Natural killer cell treated with Interleukin-12 subunit alpha and Interleukin-12 subunit beta and Interleukin-15 and Interleukin-18, amount 100 ng/mL, for 72 hours (primary cell): ENCODE measurements at regions not wholly inside any gene's neighbourhood (a gene's known extent, or its start where the extent isn't known, plus 50 kb on each side); places are given as distances from the start of the nearest gene placed in this dataset.
A peak's percentile ranks its signal among the peaks of the same experiment; 100 is the strongest.

Source experiments
- ATAC-seq, 2 donors: fragments of 150-1000 bp; cut with Tn5 transposase in 1 of 2; sonication (Bioruptor Pico), chemical (Tn5 transposase) in 1 of 2; 2 replicates each; pipeline ENCODE4 v1.10.0; 2021
- DNase-seq: peaks from one replicate; pipeline ENCODE4 v3.0.0; 2022; ENCODE audit warnings: low spot score
- H3K27ac Mint-ChIP-seq, 2 donors: 1 replicate in 1 of 2; 2 replicates in 1 of 2; pipeline ENCODE4 v1.8.0; 2022; ENCODE audit warnings: mixed read lengths in 2 of 2, mild to moderate bottlenecking in 1 of 2, moderate library complexity in 1 of 2
- H3K27me3 Mint-ChIP-seq, 2 donors: 1 replicate in 1 of 2; 2 replicates in 1 of 2; pipeline ENCODE4 v1.8.0; 2022; ENCODE audit warnings: mixed read lengths in 2 of 2
- H3K36me3 Mint-ChIP-seq: one replicate; pipeline ENCODE4 v1.8.0; 2022; ENCODE audit warnings: mixed read lengths
- H3K4me1 Mint-ChIP-seq, 2 donors: 1 replicate in 1 of 2; 2 replicates in 1 of 2; pipeline ENCODE4 v1.8.0; 2022; ENCODE audit warnings: low read depth in 2 of 2, mixed read lengths in 2 of 2, mild to moderate bottlenecking in 1 of 2
- H3K4me3 Mint-ChIP-seq: one replicate; pipeline ENCODE4 v1.8.0; 2022; ENCODE audit warnings: mixed read lengths
- H3K9me3 Mint-ChIP-seq: 2 replicates; pipeline ENCODE4 v1.8.0; 2022; ENCODE audit warnings: mixed read lengths

DNA sequence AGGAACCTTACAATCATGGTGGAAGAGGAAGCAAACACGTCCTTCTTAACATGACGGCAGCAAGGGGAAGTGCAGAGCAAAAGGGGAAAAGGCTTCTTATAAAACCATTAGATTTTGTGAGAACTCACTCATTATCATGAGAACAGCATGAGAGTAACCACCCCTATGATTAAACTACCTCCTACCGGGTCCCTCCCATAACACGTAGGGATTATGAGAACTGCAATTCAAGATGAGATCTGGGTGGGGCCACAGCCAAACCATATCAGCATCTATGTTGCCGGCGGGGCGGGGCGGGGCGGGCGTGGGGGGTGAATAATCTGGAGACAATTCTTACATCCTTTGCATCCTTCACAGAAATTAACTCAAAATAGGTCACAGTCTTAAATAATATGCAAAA is 58.8 kb upstream of the GFPT2 start:
- H3K27ac Mint-ChIP-seq = no peak overlapping the region
- ATAC-seq (no peak), DNase-seq (no peak)
- H3K36me3 Mint-ChIP-seq = no peaks in the 10 kb centered on the region
- peaks cover 19 to 24% of the 10 kb centered on the region in 2 donors for H3K27me3 Mint-ChIP-seq
- H3K9me3 Mint-ChIP-seq = no peaks in the 10 kb centered on the region
- H3K4me1 Mint-ChIP-seq = no peaks in the 10 kb centered on the region
- H3K4me3 Mint-ChIP-seq = no peak overlapping the region

GRCh38 chr5:180414176-180414575 is 61.0 kb upstream of the GFPT2 start:
- H3K4me1 Mint-ChIP-seq = no peaks in the 10 kb centered on the region
- H3K4me3 Mint-ChIP-seq = no peak overlapping the region
- no peaks in the 10 kb centered on the region for H3K9me3 Mint-ChIP-seq
- H3K27ac Mint-ChIP-seq = no peak overlapping the region
- H3K27me3 Mint-ChIP-seq = peaks cover 7 to 27% of the 10 kb centered on the region in 2 donors
- ATAC-seq (no peak), DNase-seq (no peak)
- H3K36me3 Mint-ChIP-seq = no peaks in the 10 kb centered on the region

GRCh38 chr5:180421672-180422071 is 68.5 kb upstream of the GFPT2 start:
- DNase-seq (no peak), ATAC-seq (no peak)
- peaks cover 7 to 20% of the 10 kb centered on the region in 2 donors for H3K27me3 Mint-ChIP-seq
- no peaks in the 10 kb centered on the region for H3K9me3 Mint-ChIP-seq
- H3K27ac Mint-ChIP-seq = no peak overlapping the region
- H3K4me1 Mint-ChIP-seq = no peaks in the 10 kb centered on the region
- H3K4me3 Mint-ChIP-seq = no peak overlapping the region
- H3K36me3 Mint-ChIP-seq = no peaks in the 10 kb centered on the region

DNA sequence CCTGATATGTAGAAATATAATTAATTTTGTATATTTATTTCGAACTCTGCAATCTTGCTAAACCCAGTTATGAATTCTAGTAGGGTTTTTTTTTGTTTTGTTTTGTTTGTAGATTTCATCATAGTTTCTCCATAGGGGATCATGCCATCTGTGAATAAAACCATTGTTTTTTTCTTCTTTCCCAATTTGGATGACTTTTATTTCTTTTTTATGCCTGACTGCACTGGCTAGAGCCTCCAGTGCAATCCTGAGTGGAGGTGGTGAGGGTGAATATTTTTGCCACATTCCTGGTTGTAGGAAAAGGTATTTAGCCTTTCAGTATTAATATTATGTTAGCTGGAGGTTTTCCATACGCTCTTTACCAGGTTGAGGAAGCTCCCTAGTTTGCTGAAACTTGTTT is 70.0 kb upstream of the GFPT2 start:
- DNase-seq = no peak

DNA sequence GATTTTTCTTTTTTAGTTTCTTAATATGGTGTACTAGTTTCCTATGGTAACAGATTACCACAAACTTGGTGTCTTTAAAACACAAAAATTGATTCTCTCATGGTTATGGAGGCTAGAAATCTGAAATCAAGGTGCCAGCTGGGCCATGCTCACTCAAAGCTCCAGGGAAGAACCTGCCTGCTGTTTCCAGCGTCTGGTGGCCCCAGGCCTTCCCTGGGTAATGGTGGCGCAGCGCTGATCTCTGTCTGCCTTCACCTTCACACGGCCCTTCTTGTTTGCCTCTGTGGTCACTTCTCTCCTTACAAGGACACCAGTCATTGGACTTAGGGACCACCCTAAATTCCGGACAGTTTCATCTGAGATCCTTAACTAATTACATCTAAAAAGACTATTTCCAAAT is 70.5 kb upstream of the GFPT2 start:
- no peaks in the 10 kb centered on the region for H3K36me3 Mint-ChIP-seq
- H3K27ac Mint-ChIP-seq = no peak overlapping the region
- no peaks in the 10 kb centered on the region for H3K4me1 Mint-ChIP-seq
- H3K9me3 Mint-ChIP-seq = no peaks in the 10 kb centered on the region
- H3K4me3 Mint-ChIP-seq = no peak overlapping the region
- peaks cover 9 to 13% of the 10 kb centered on the region in 2 donors for H3K27me3 Mint-ChIP-seq
- no peak for DNase-seq
- no peak for ATAC-seq

More for the DNA sequence above, 70.0 kb upstream of the GFPT2 start:
- Mint-ChIP-seq H3K4me3 (no peak overlapping the region), H3K27ac (no peak overlapping the region), H3K4me1 (no peaks in the 10 kb centered on the region), H3K27me3 (peaks cover 4 to 13% of the 10 kb centered on the region in 2 donors), H3K36me3 (no peaks in the 10 kb centered on the region), H3K9me3 (no peaks in the 10 kb centered on the region)
- ATAC-seq = no peak

GRCh38 chr5:180424094-180424493 is 70.1 kb upstream of the CNOT6 start:
- no peak overlapping the region for H3K27ac Mint-ChIP-seq
- ATAC-seq = no peak
- DNase-seq = no peak
- no peaks in the 10 kb centered on the region for H3K4me1 Mint-ChIP-seq
- no peaks in the 10 kb centered on the region for H3K9me3 Mint-ChIP-seq
- H3K27me3 Mint-ChIP-seq = peaks cover 14 to 17% of the 10 kb centered on the region in 2 donors
- H3K36me3 Mint-ChIP-seq = no peaks in the 10 kb centered on the region
- H3K4me3 Mint-ChIP-seq = no peak overlapping the region

GRCh38 chr5:180428598-180428997 is 65.6 kb upstream of the CNOT6 start:
- ATAC-seq (no peak), DNase-seq (no peak)
- Mint-ChIP-seq H3K4me3 (no peak overlapping the region), H3K4me1 (peaks cover 9 to 10% of the 10 kb centered on the region in 2 donors), H3K9me3 (no peaks in the 10 kb centered on the region), H3K27me3 (peaks cover 14 to 17% of the 10 kb centered on the region in 2 donors), H3K27ac (no peak overlapping the region), H3K36me3 (no peaks in the 10 kb centered on the region)

GRCh38 chr5:180431932-180432331 is 62.2 kb upstream of the CNOT6 start:
- Mint-ChIP-seq H3K4me3 (no peak overlapping the region), H3K9me3 (no peaks in the 10 kb centered on the region), H3K4me1 (peaks cover 10% of the 10 kb centered on the region in 2 donors), H3K27ac (no peak overlapping the region), H3K36me3 (no peaks in the 10 kb centered on the region), H3K27me3 (peaks cover 12 to 17% of the 10 kb centered on the region in 2 donors)
- no peak for DNase-seq
- no peak for ATAC-seq

DNA sequence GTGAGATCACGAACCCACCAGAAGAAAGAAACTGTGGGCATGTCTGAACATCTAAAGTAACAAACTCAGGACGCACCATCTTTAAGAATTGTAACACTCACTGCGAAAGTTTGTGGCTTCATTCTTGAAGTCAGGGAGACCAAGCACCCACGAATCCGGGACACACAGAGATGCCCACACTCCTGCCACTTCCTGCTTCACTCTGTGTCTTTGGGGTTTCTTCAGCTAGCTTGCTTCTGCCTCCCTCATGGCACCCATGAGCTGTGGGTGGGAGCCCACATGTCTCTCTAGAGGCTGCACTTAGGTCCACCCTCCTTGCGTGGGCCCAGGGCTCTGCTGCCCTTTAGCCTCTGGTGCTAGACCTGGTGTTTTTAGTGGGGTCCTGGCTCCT is 61.2 kb upstream of the CNOT6 start:
- Mint-ChIP-seq H3K4me1 (peaks cover 10% of the 10 kb centered on the region in 2 donors), H3K36me3 (no peaks in the 10 kb centered on the region), H3K27ac (no peak overlapping the region), H3K4me3 (peak overlapping the region; percentile 20), H3K27me3 (peaks cover 10 to 14% of the 10 kb centered on the region in 2 donors), H3K9me3 (no peaks in the 10 kb centered on the region)
- peak; percentile 64 to 68 for ATAC-seq
- no peak for DNase-seq

- Mint-ChIP-seq H3K9me3 (no peaks in the 10 kb centered on the region), H3K27ac (no peak overlapping the region), H3K4me3 (no peak overlapping the region), H3K27me3 (peaks cover 4 to 5% of the 10 kb centered on the region in 2 donors), H3K4me1 (peaks cover 10 to 14% of the 10 kb centered on the region in 2 donors), H3K36me3 (no peaks in the 10 kb centered on the region)
- DNase-seq (no peak), ATAC-seq (no peak)
Measured at GRCh38 chr5:180435594-180435993, 58.6 kb upstream of the CNOT6 start.

DNA sequence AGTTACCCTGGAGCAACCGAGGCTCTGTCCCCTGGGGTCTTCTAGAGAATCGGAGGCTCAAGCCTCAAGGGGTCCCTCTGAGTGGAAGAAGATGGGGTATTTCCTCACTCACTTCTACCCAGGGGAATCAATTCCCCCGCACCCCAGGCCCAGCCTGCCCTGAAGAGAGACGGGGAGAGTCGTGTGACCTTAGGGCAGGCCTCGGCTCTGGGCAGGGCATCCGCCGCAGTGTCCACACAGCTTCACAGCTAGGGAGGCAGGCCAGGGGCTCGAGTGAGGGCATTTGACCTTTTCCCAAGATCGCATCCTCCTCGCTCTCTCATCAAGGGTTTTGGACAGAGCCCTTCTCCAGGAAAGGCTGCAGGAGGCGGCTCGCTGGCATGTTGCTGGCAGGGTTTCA is 57.9 kb upstream of the CNOT6 start:
- no peaks in the 10 kb centered on the region for H3K9me3 Mint-ChIP-seq
- ATAC-seq (no peak), DNase-seq (no peak)
- no peak overlapping the region for H3K4me3 Mint-ChIP-seq
- H3K27me3 Mint-ChIP-seq = peaks cover 5% of the 10 kb centered on the region in 2 donors
- peaks cover 10 to 15% of the 10 kb centered on the region in 2 donors for H3K4me1 Mint-ChIP-seq
- no peaks in the 10 kb centered on the region for H3K36me3 Mint-ChIP-seq
- H3K27ac Mint-ChIP-seq = no peak overlapping the region

DNA sequence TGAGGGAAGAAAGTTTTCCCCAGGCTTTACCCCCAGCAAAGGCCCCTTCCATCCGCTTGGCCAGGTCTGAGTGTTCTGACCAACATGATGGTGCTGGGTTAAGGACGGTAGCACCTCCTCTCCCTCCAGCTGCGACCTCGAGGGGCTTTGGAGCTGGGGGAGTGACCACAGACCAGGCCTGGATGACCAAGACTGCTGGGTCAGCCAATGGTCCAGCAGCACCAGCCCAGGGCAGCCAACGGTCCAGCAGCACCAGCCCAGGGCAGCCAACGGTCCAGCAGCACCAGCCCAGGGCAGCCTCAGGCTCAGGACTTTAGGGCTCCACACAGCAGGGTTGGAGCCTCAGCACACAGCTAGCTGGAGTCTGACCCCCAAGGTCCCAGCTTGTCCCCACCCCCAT is 57.2 kb upstream of the CNOT6 start:
- no peak overlapping the region for H3K4me3 Mint-ChIP-seq
- H3K36me3 Mint-ChIP-seq = no peaks in the 10 kb centered on the region
- ATAC-seq = no peak
- H3K27ac Mint-ChIP-seq = no peak overlapping the region
- no peaks in the 10 kb centered on the region for H3K9me3 Mint-ChIP-seq
- H3K27me3 Mint-ChIP-seq = peaks cover 5% of the 10 kb centered on the region in 2 donors
- peaks cover 10 to 15% of the 10 kb centered on the region in 2 donors for H3K4me1 Mint-ChIP-seq
- no peak for DNase-seq

- Mint-ChIP-seq H3K9me3 (no peaks in the 10 kb centered on the region), H3K27ac (no peak overlapping the region), H3K27me3 (peaks cover 5% of the 10 kb centered on the region in 2 donors), H3K4me3 (no peak overlapping the region), H3K36me3 (no peaks in the 10 kb centered on the region), H3K4me1 (peaks cover 10 to 15% of the 10 kb centered on the region in 2 donors)
- no peak for ATAC-seq
- no peak for DNase-seq
Measured at GRCh38 chr5:180437336-180437735, 56.8 kb upstream of the CNOT6 start.

GRCh38 chr5:180438785-180439780 is 55.1 kb upstream of the CNOT6 start:
- Mint-ChIP-seq H3K9me3 (no peaks in the 10 kb centered on the region), H3K4me1 (peaks cover 0 to 5% of the 10 kb centered on the region in 2 donors), H3K36me3 (no peaks in the 10 kb centered on the region), H3K27me3 (peaks cover 5% of the 10 kb centered on the region in 2 donors), H3K4me3 (no peak overlapping the region), H3K27ac (no peak overlapping the region)
- ATAC-seq = peak in 1 of 2 donors; percentile 52
- no peak for DNase-seq
